ENCODE measurements at regions not wholly inside any gene's neighbourhood (a gene's known extent, or its start where the extent isn't known, plus 50 kb on each side); places are given as distances from the start of the nearest gene placed in this dataset.
"Not testable (repeated sequence)": the region's sequence is repeated elsewhere in the genome, so short reads cannot be mapped to it uniquely, and the experiment has no call there.

- DNase-seq = no peak
Measured at GRCh38 chr9:30506749-30507148, 1877.7 kb upstream of the ACO1 start.

GRCh38 chr9:30507166-30507565 lies 1877.3 kb upstream of the ACO1 start:
- no peak for DNase-seq

GRCh38 chr9:30511666-30512065 lies 1872.8 kb upstream of the ACO1 start:
- no peak for DNase-seq

GRCh38 chr9:30519166-30519565 lies 1865.3 kb upstream of the ACO1 start:
- DNase-seq = no peak

- DNase-seq = no peak
Measured at GRCh38 chr9:30519756-30520155, 1864.7 kb upstream of the ACO1 start.

- DNase-seq = no peak
Measured at GRCh38 chr9:30522061-30522460, 1862.4 kb upstream of the ACO1 start.

- no peak for DNase-seq
Measured at GRCh38 chr9:30522486-30522885, 1862.0 kb upstream of the ACO1 start.

- DNase-seq = no peak
Measured at GRCh38 chr9:30524311-30524710, 1860.1 kb upstream of the ACO1 start.

GRCh38 chr9:30534455-30534854 lies 1850.0 kb upstream of the ACO1 start:
- no peak for DNase-seq

- no peak for DNase-seq
Measured at GRCh38 chr9:30534896-30535295, 1849.5 kb upstream of the ACO1 start.

- DNase-seq = no peak
Measured at GRCh38 chr9:30536494-30536893, 1847.9 kb upstream of the ACO1 start.

GRCh38 chr9:30539696-30540095 lies 1844.7 kb upstream of the ACO1 start:
- DNase-seq = not testable (repeated sequence)

- DNase-seq = no peak
Measured at GRCh38 chr9:30574355-30575151, 1809.9 kb upstream of the ACO1 start.

GRCh38 chr9:30575218-30575617 lies 1809.2 kb upstream of the ACO1 start:
- DNase-seq = no peak

GRCh38 chr9:30575691-30576090 lies 1808.8 kb upstream of the ACO1 start:
- DNase-seq = no peak

GRCh38 chr9:30579810-30580209 lies 1804.6 kb upstream of the ACO1 start:
- no peak for DNase-seq

- no peak for DNase-seq
Measured at GRCh38 chr9:30582240-30582639, 1802.2 kb upstream of the ACO1 start.

- DNase-seq = no peak
Measured at GRCh38 chr9:30584559-30584958, 1799.9 kb upstream of the ACO1 start.

- DNase-seq = no peak
Measured at GRCh38 chr9:30591461-30591860, 1793.0 kb upstream of the ACO1 start.

GRCh38 chr9:30597608-30598007 lies 1786.8 kb upstream of the ACO1 start:
- no peak for DNase-seq

- DNase-seq = no peak
Measured at GRCh38 chr9:30605936-30606335, 1778.5 kb upstream of the ACO1 start.

GRCh38 chr9:30609713-30610112 lies 1774.7 kb upstream of the ACO1 start:
- no peak for DNase-seq

- not testable (repeated sequence) for DNase-seq
Measured at GRCh38 chr9:30616782-30617181, 1767.7 kb upstream of the ACO1 start.

- DNase-seq = no peak
Measured at GRCh38 chr9:30622561-30622960, 1761.9 kb upstream of the ACO1 start.

- no peak for DNase-seq
Measured at GRCh38 chr9:30628915-30629567, 1755.4 kb upstream of the ACO1 start.
